ENCODE measurements at regions not wholly inside any gene's neighbourhood (a gene's known extent, or its start where the extent isn't known, plus 50 kb on each side); places are given as distances from the start of the nearest gene placed in this dataset.

DNA sequence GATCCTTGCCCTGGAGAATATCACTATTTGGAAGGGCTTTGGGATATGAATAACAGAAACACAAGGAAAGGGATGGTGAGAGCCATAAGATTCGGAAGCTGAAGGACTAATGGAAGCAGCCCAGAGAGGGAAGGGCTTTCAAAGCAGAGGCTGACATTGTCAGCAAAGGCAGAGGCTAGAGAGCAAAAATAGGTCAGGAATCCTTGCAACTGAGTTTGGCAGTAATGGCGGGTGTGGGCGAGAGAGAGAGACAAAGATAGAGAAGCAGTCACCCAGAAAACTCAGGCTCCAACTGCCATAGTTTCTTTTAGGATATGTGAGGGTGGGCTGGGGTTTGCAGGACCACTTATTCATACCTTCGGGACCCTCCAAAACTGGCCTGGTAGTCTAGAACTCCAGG lies 248.6 kb downstream of the OPA1 start:
- TF ChIP-seq POLR2A (IDR thresholded peaks at IDR 0.05; ENCODE audit: low read depth, low read length) (no peak), POLR2AphosphoS5 (IDR thresholded peaks at IDR 0.05; ENCODE audit: low read depth, low read length) (no peak), SPI1 (IDR thresholded peaks at IDR 0.05; ENCODE audit: low read depth, low read length) (no peak), TAF1 (IDR thresholded peaks at IDR 0.05; ENCODE audit: low read depth, low read length) (no peak), PAX5 (IDR thresholded peaks at IDR 0.05; ENCODE audit: insufficient read depth, low read length, severe bottlenecking) (no peak), POU2F2 (IDR thresholded peaks at IDR 0.05; ENCODE audit: low read depth, low read length) (no peak)
- FAIRE-seq (no peak), DNase-seq (ENCODE audit: insufficient read length, low spot score) (no peak)

DNA sequence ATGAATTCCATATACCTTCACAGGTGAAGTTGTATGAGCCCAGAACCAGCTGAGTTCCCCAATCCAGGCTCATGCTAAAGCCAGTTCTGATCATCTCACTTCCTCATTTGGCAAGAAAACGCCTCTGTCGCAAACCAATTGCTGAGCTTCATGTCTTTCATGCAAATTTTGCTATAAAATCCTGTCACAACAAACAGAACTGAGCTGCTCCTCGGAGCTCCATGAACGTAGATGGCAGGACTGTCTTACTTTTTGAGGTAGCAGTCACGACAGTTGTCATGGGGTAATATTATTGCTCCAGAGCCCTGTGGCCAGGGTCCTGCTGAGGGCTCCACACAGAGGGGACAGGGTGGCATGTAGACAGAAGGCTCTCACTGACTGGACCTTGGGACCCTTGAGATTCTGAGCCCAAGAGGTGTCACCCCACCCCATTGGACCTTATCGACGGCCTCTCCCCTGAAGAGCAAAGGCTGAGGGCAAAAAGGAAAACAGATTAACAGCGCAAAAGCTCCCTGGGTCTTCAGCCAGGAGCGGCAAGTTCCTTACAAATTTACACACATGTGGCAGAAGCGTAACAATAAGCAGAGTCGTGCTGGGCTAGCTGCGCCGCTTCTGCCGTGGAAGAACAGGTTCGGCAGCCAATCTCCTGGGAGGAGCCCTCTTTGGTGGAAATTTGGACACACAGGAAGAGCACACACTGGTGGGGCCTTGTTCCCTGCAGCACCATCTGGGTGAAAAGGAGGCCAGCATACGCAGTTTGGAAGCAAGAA lies 249.2 kb downstream of the OPA1 start:
- DNase-seq (ENCODE audit: insufficient read length, low spot score) (peak; percentile 28), FAIRE-seq (peak; percentile 87)
- TF ChIP-seq TAF1 (IDR thresholded peaks at IDR 0.05; ENCODE audit: low read depth, low read length) (no peak), POLR2AphosphoS5 (IDR thresholded peaks at IDR 0.05; ENCODE audit: low read depth, low read length) (no peak), SPI1 (IDR thresholded peaks at IDR 0.05; ENCODE audit: low read depth, low read length) (peak; percentile 99), POLR2A (IDR thresholded peaks at IDR 0.05; ENCODE audit: low read depth, low read length) (no peak), POU2F2 (IDR thresholded peaks at IDR 0.05; ENCODE audit: low read depth, low read length) (0 out of 2 replicates have a peak, but pooled peaks have one; percentile 18), PAX5 (IDR thresholded peaks at IDR 0.05; ENCODE audit: insufficient read depth, low read length, severe bottlenecking) (no peak)

DNA sequence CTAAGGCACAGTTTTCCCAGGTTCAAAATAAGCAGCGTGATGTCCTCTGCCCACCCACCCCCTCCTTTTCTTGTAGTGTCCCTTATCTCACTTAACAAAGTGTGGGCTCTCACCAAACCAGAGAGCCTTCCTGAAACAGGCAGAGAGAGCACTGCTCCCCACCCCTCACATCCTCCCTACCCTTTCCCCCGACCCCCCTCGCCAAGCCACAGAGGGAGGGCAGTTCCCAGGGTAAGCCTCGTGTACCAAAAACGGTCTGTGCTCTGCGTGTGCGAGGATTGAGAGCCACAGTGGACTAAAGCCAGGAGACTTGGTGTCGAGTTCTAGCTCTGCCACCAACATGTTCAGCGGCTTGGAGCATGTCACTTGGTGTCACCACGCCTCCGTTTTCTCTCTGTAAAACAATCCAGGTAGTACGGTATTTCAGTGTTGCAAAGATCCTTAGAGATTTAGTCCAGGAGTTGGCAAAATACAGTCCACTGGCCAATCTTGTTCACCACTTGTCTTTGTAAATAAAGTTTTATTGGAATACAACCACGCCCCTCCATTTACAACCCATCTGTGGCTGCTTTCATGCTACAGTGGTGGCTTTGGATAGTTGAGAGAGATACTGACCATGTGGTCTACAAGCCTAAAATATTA lies 249.9 kb downstream of the OPA1 start:
- TF ChIP-seq SPI1 (IDR thresholded peaks at IDR 0.05; ENCODE audit: low read depth, low read length) (no peak), POLR2AphosphoS5 (IDR thresholded peaks at IDR 0.05; ENCODE audit: low read depth, low read length) (no peak), PAX5 (IDR thresholded peaks at IDR 0.05; ENCODE audit: insufficient read depth, low read length, severe bottlenecking) (no peak), TAF1 (IDR thresholded peaks at IDR 0.05; ENCODE audit: low read depth, low read length) (no peak), POU2F2 (IDR thresholded peaks at IDR 0.05; ENCODE audit: low read depth, low read length) (no peak), POLR2A (IDR thresholded peaks at IDR 0.05; ENCODE audit: low read depth, low read length) (no peak)
- DNase-seq (ENCODE audit: insufficient read length, low spot score) (no peak), FAIRE-seq (no peak)

DNA sequence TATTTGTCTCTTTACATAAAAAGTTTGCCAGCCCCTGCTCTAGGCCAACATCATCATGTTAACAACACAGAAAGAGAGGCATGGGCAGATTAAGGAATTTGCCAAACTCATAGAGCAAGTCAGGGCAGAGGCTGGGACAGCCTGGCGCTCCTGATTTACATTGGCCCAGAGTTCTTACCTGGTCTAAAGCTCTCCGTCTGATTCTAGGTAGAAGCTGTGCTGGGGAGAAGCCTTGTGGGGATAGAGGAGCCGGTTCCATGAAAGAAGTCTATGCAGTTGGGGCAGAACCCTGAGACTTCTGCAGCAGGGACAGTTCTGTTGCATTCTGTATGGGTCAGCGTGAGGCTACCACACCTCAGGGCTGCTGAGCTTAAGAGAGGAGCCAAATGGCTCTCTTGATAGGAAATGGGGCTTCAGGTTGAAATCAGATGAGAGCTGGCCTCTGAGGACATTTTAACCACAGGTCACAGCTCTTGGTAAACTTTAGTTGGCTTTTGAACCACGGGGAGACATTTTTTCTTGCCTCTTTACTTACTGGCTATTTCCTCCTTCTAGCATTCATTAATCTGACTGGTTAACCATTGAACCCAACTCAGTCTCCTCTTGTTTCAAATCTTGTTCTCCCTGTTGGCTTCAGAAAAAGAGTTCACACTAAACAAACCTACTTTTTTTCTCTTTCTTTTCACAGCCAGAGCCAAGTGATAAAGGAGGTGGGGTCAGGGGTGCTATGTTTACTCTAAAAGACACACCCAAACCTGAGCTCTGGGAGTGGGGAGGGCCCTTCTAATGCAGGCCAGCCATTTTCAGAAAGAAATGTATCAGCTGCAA lies 250.7 kb downstream of the OPA1 start:
- DNase-seq (ENCODE audit: insufficient read length, low spot score) (no peak), FAIRE-seq (no peak)

DNA sequence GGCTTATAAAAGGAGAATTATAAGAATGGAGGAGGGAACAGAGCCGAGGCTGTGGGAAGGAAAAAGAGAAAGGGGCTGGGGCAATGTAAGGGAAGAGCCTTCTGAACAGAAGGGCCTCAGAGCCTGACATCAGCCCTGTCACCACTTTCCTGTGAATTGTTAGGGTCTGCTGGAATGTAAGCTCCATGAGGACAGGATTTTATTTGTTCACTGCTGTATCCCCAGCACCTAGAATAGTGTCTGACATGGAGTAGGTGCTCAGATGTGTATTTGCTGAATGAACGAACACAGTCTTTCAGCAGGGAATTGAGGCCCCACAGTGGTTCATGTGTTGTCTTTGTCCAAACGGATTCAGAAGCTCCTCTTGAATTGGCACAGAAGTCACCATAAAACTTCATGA lies 251.5 kb downstream of the OPA1 start:
- FAIRE-seq, result no peak
- no peak for TF ChIP-seq SPI1 (IDR thresholded peaks at IDR 0.05; ENCODE audit: low read depth, low read length)
- TF ChIP-seq TAF1 (IDR thresholded peaks at IDR 0.05; ENCODE audit: low read depth, low read length), result no peak
- TF ChIP-seq POLR2AphosphoS5 (IDR thresholded peaks at IDR 0.05; ENCODE audit: low read depth, low read length), result no peak
- no peak for TF ChIP-seq POLR2A (IDR thresholded peaks at IDR 0.05; ENCODE audit: low read depth, low read length)
- TF ChIP-seq PAX5 (IDR thresholded peaks at IDR 0.05; ENCODE audit: insufficient read depth, low read length, severe bottlenecking), result no peak
- TF ChIP-seq POU2F2 (IDR thresholded peaks at IDR 0.05; ENCODE audit: low read depth, low read length), result no peak
- DNase-seq (ENCODE audit: insufficient read length, low spot score), result no peak

More for the DNA sequence above, 250.7 kb downstream of the OPA1 start:
- TF ChIP-seq POU2F2 (IDR thresholded peaks at IDR 0.05; ENCODE audit: low read depth, low read length) (no peak), TAF1 (IDR thresholded peaks at IDR 0.05; ENCODE audit: low read depth, low read length) (no peak), PAX5 (IDR thresholded peaks at IDR 0.05; ENCODE audit: insufficient read depth, low read length, severe bottlenecking) (no peak), SPI1 (IDR thresholded peaks at IDR 0.05; ENCODE audit: low read depth, low read length) (no peak), POLR2A (IDR thresholded peaks at IDR 0.05; ENCODE audit: low read depth, low read length) (no peak), POLR2AphosphoS5 (IDR thresholded peaks at IDR 0.05; ENCODE audit: low read depth, low read length) (no peak)

DNA sequence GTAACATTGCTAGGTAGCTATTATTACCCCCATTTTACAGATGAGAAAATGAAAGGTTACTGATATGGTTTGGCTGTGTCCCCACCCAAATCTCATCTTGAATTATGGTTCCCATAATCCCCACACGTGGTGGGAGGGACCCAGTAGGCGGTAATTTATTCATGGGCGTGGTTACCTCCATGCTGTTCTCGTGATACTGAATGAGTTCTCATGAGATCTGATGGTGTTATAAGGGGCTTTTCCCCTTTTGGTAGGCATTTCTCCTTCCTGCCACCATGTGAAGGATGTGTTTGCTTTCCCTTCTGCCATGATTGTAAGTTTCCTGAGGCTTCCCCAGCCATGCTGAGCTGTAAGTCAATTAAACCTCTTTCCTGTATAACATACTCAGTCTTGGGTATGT lies 252.1 kb downstream of the OPA1 start:
- no peak for FAIRE-seq
- TF ChIP-seq PAX5 (IDR thresholded peaks at IDR 0.05; ENCODE audit: insufficient read depth, low read length, severe bottlenecking) (no peak), SPI1 (IDR thresholded peaks at IDR 0.05; ENCODE audit: low read depth, low read length) (no peak), TAF1 (IDR thresholded peaks at IDR 0.05; ENCODE audit: low read depth, low read length) (no peak), POLR2AphosphoS5 (IDR thresholded peaks at IDR 0.05; ENCODE audit: low read depth, low read length) (no peak), POLR2A (IDR thresholded peaks at IDR 0.05; ENCODE audit: low read depth, low read length) (no peak), POU2F2 (IDR thresholded peaks at IDR 0.05; ENCODE audit: low read depth, low read length) (no peak)
- no peak for DNase-seq (ENCODE audit: insufficient read length, low spot score)

DNA sequence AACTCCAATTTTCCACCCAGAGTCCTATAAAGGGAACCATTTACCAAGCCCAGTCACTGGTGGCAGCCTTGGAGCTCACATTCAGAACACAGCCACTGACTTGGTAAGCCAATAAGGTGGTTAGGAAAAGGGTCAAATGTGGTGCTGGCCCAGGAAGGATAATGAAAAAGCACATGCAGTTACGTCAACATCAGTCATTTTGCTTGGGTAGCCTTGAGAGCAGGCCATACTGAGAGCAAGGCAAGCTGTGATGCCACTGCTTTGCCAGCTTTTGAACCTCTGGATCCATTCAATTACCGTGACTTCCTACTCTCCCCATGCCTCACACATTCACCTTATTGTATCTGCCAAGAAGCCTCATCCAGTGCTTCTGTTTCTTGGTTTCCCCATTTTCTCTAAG lies 253.6 kb downstream of the OPA1 start:
- TF ChIP-seq PAX5 (IDR thresholded peaks at IDR 0.05; ENCODE audit: insufficient read depth, low read length, severe bottlenecking) (no peak), TAF1 (IDR thresholded peaks at IDR 0.05; ENCODE audit: low read depth, low read length) (no peak), POLR2AphosphoS5 (IDR thresholded peaks at IDR 0.05; ENCODE audit: low read depth, low read length) (no peak), SPI1 (IDR thresholded peaks at IDR 0.05; ENCODE audit: low read depth, low read length) (no peak), POU2F2 (IDR thresholded peaks at IDR 0.05; ENCODE audit: low read depth, low read length) (no peak), POLR2A (IDR thresholded peaks at IDR 0.05; ENCODE audit: low read depth, low read length) (no peak)
- no peak for FAIRE-seq
- no peak for DNase-seq (ENCODE audit: insufficient read length, low spot score)

DNA sequence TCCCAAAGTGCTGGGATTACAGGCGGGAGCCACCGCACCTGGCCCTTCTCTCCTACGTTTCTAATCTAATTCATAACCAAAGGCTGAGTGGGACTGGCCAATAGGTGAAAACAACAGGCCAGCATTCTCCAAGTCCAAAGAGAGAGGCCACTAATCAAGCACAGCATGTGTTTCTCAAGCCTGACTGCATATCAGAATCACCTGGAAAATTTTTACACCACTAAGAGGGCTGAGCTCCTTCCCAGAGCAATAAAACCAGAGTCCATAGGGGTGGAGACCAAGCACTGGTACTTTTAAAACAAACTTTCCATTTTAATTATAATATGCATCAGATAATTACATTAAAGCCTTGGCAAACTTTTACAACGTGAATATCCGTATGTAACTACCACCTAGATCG lies 254.4 kb downstream of the OPA1 start:
- DNase-seq (ENCODE audit: insufficient read length, low spot score) (no peak), FAIRE-seq (no peak)
- no peak for TF ChIP-seq PAX5 (IDR thresholded peaks at IDR 0.05; ENCODE audit: insufficient read depth, low read length, severe bottlenecking)

DNA sequence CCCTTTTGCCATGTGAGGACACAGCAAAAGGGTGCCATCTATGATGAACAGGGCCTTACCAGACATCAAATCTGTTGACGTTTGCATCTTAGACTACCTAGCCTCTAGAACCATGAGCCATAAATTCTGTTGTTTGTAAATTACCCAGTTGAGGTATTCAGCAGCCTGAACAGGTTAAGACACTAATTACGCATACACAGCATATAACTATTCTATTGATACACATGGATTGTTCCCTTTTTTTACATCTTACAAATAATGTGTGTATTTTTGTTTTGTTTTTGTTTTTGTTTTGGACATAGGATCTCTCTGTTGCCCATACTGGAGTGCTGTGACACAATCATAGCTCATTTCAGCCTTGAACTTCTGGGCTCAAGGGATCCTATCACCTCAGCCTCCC lies 255.5 kb downstream of the OPA1 start:
- DNase-seq (ENCODE audit: insufficient read length, low spot score) (no peak), FAIRE-seq (no peak)
- TF ChIP-seq TAF1 (IDR thresholded peaks at IDR 0.05; ENCODE audit: low read depth, low read length) (no peak), PAX5 (IDR thresholded peaks at IDR 0.05; ENCODE audit: insufficient read depth, low read length, severe bottlenecking) (no peak), SPI1 (IDR thresholded peaks at IDR 0.05; ENCODE audit: low read depth, low read length) (no peak), POU2F2 (IDR thresholded peaks at IDR 0.05; ENCODE audit: low read depth, low read length) (no peak), POLR2AphosphoS5 (IDR thresholded peaks at IDR 0.05; ENCODE audit: low read depth, low read length) (no peak), POLR2A (IDR thresholded peaks at IDR 0.05; ENCODE audit: low read depth, low read length) (no peak)
